HCT116 (cell line): ENCODE measurements at regions not wholly inside any gene's neighbourhood (a gene's known extent, or its start where the extent isn't known, plus 50 kb on each side); places are given as distances from the start of the nearest gene placed in this dataset.

Source experiments
- ATAC-seq: fragments of 200-7000 bp; cut with Tn5 transposase; 2 replicates; pipeline ENCODE4 v1.9.1; 2020; ENCODE audit warnings: mild to moderate bottlenecking, moderate library complexity
- BruUV-seq: library from RNA; stranded (reverse); fragments of 400-500 nt; replicated peaks from 2 replicates; lab custom pipeline; 2021; lab: Mats Ljungman, UMichigan
- CTCF ChIA-PET: fragments of 300-600 bp; sonication (Branson Sonifier 250); formaldehyde crosslinking; loops from one replicate; lab custom pipeline; 2021; ENCODE audit warnings: antibody characterized with exemption; lab: Charles Lee
- POLR2A ChIA-PET: fragments of 300-600, 350-600 bp; sonication (Branson Sonifier 250); formaldehyde crosslinking; loops from one replicate; lab custom pipeline; 2021; ENCODE audit warnings: antibody characterized with exemption; lab: Charles Lee
- RAD21 ChIA-PET, 2 experiments: fragments of 300-600 bp; sonication (Branson Sonifier 250); formaldehyde crosslinking; loops; one replicate each; lab custom pipeline; 2023; ENCODE audit warnings: low total read pairs in 2 of 2; ENCODE audit not compliant: uncharacterized antibody in 2 of 2, unreplicated experiment in 2 of 2, low non-redundant PET in 1 of 2; lab: Charles Lee
- DNase-seq: peaks from one replicate; pipeline ENCODE4 v3.0.0-alpha.2; 2010; ENCODE audit warnings: low read depth, low spot score
- H2AFZ ChIP-seq: fragments of 200-600 bp; shearing (Covaris generic), sonication (generic); 2 replicates; pipeline ENCODE4 v1.6.1; 2017; ENCODE audit warnings: low read depth, mixed run types, mixed read lengths, antibody characterized with exemption, low read length; ENCODE audit not compliant: poor library complexity, severe bottlenecking
- H3K27ac ChIP-seq: 2 replicates; pipeline ENCODE4 v1.5.1; 2012; ENCODE audit warnings: low read depth, low read length
- H3K27me3 ChIP-seq: fragments of 200-600 bp; sonication (generic); 2 replicates; pipeline ENCODE4 v1.6.1; 2016; ENCODE audit warnings: mixed run types, low read length, mixed read lengths; ENCODE audit not compliant: insufficient read depth
- H3K36me3 ChIP-seq, 2 experiments: fragments of 200-500 bp in 1 of 2; fragments of 200-600 bp in 1 of 2; sonication (Bioruptor generic) in 1 of 2; sonication (generic) in 1 of 2; 2 replicates each; pipeline versions ENCODE4 v1.5.1 to v1.6.1; 2014 to 2016; ENCODE audit warnings: low read length in 2 of 2, inconsistent platforms in 1 of 2, mixed read lengths in 1 of 2, mixed run types in 1 of 2; ENCODE audit not compliant: insufficient read depth in 2 of 2, control insufficient read depth in 1 of 2
- H3K4me1 ChIP-seq, 2 experiments: fragments of 200-600 bp in 1 of 2; sonication (generic) in 1 of 2; 2 replicates each; pipeline versions ENCODE4 v1.5.1 to v1.6.1; 2012 to 2017; ENCODE audit warnings: low read length in 2 of 2, inconsistent platforms in 1 of 2, mild to moderate bottlenecking in 1 of 2, mixed read lengths in 1 of 2, mixed run types in 1 of 2, moderate library complexity in 1 of 2; ENCODE audit not compliant: insufficient read depth in 2 of 2, control insufficient read depth in 1 of 2
- H3K4me2 ChIP-seq: fragments of 200-600 bp; sonication (generic); 2 replicates; pipeline ENCODE4 v1.6.1; 2017; ENCODE audit warnings: mixed run types, low read length, mixed read lengths
- H3K4me3 ChIP-seq, 2 experiments: fragments of 200-600 bp in 1 of 2; sonication (generic) in 1 of 2; replicated peaks in 1 of 2; 2 replicates each; pipeline ENCODE4 v1.5.1; 2011 to 2016; ENCODE audit warnings: low read length in 2 of 2, control low read depth in 1 of 2, low read depth in 1 of 2, mild to moderate bottlenecking in 1 of 2, mixed read lengths in 1 of 2, mixed run types in 1 of 2
- H3K79me2 ChIP-seq: fragments of 200-600 bp; sonication (generic); 2 replicates; pipeline ENCODE4 v1.6.1; 2017; ENCODE audit warnings: mild to moderate bottlenecking, mixed run types, low read length, moderate library complexity, mixed read lengths; ENCODE audit not compliant: insufficient read depth
- H3K9ac ChIP-seq: fragments of 200-600 bp; sonication (generic); 2 replicates; pipeline ENCODE4 v1.6.1; 2016; ENCODE audit warnings: low read length, mixed read lengths
- H3K9me2 ChIP-seq: fragments of 200-600 bp; sonication (generic), shearing (Covaris generic); 2 replicates; pipeline ENCODE4 v1.6.1; 2017; ENCODE audit warnings: mixed run types, mild to moderate bottlenecking, moderate library complexity; ENCODE audit not compliant: insufficient read depth
- H3K9me3 ChIP-seq, 2 experiments: fragments of 200-500 bp in 1 of 2; fragments of 200-600 bp in 1 of 2; sonication (Bioruptor generic) in 1 of 2; sonication (generic) in 1 of 2; 2 replicates each; pipeline ENCODE4 v1.6.1; 2014 to 2017; ENCODE audit warnings: low read length in 2 of 2, mixed read lengths in 2 of 2, inconsistent platforms in 1 of 2, low read depth in 1 of 2, mild to moderate bottlenecking in 1 of 2, mixed run types in 1 of 2, moderate library complexity in 1 of 2; ENCODE audit not compliant: control insufficient read depth in 1 of 2, insufficient read depth in 1 of 2
- H4K20me1 ChIP-seq: fragments of 200-600 bp; sonication (generic), shearing (Covaris generic); 2 replicates; pipeline ENCODE4 v1.6.1; 2017; ENCODE audit warnings: mixed run types, mild to moderate bottlenecking, moderate library complexity; ENCODE audit not compliant: insufficient read depth
- ATF3 ChIP-seq: IDR thresholded peaks from 2 replicates; pipeline ENCODE4 v1.6.1; 2012
- CBX3 ChIP-seq: IDR thresholded peaks from 2 replicates; pipeline ENCODE4 v1.6.1; 2012; ENCODE audit warnings: low read depth
- EZH2 ChIP-seq: fragments of 200-600 bp; sonication (generic); IDR thresholded peaks from 2 replicates; pipeline ENCODE4 v1.6.1; 2017; ENCODE audit warnings: antibody characterized with exemption, mixed run types
- EZH2phosphoT487 ChIP-seq: fragments of 200-600 bp; IDR thresholded peaks from 2 replicates; pipeline ENCODE4 v1.6.1; 2018; ENCODE audit warnings: antibody characterized with exemption, borderline replicate concordance
- FOSL1 ChIP-seq: IDR thresholded peaks from 2 replicates; pipeline ENCODE4 v1.6.1; 2012; ENCODE audit warnings: low read depth
- POLR2A ChIP-seq: IDR thresholded peaks from 2 replicates; pipeline ENCODE4 v1.7.0; 2011; ENCODE audit warnings: borderline replicate concordance; ENCODE audit not compliant: insufficient read depth, insufficient read length; ENCODE audit errors: extremely low read depth
- POLR2AphosphoS5 ChIP-seq: IDR thresholded peaks from 2 replicates; pipeline ENCODE4 v1.6.1; 2011; ENCODE audit warnings: mild to moderate bottlenecking, low read depth, low read length, moderate library complexity
- REST ChIP-seq: IDR thresholded peaks from 2 replicates; pipeline ENCODE4 v1.6.1; 2012; ENCODE audit warnings: low read depth
- SRF ChIP-seq: IDR thresholded peaks from 2 replicates; pipeline ENCODE4 v1.6.1; 2012; ENCODE audit warnings: low read depth
- YY1 ChIP-seq: IDR thresholded peaks from 2 replicates; pipeline ENCODE4 v1.6.1; 2011; ENCODE audit warnings: low read length, low read depth, moderate library complexity, mild to moderate bottlenecking; ENCODE audit not compliant: insufficient replicate concordance; ENCODE audit errors: extremely low read depth
- intact Hi-C: fragments of 100-400 bp; cut with micrococcal nuclease; formaldehyde crosslinking; loops from 2 replicates; pipeline ENCODE4 v1.10.0; 2022

GRCh38 chr5:3729631-3730030 lies 134.0 kb downstream of the IRX1 start:
- Histone ChIP-seq H3K27ac (no peak overlapping the region), H3K36me3 (no peaks in the 10 kb centered on the region), H3K27me3 (no peaks in the 10 kb centered on the region), H2AFZ (no peak overlapping the region), H3K9me2 (no peaks in the 10 kb centered on the region), H3K9ac (no peak overlapping the region), H4K20me1 (no peaks in the 10 kb centered on the region), H3K9me3 (peaks cover 4 to 28% of the 10 kb centered on the region in 2 experiments; a peak in 2 of 4 replicates), H3K4me1 (no peaks in the 10 kb centered on the region), H3K4me3 (no peak overlapping the region), H3K79me2 (no peaks in the 10 kb centered on the region), H3K4me2 (no peak overlapping the region)
- intact Hi-C loops = no loop called here
- BruUV-seq = no TSS peak
- TF ChIP-seq CBX3 (no peak), POLR2AphosphoS5 (no peak), ATF3 (no peak), YY1 (no peak), POLR2A (no peak), REST (no peak), FOSL1 (no peak), EZH2 (no peak), EZH2phosphoT487 (no peak), SRF (no peak)
- ChIA-PET CTCF (no interaction called here), RAD21 (no interaction called here), POLR2A (no interaction called here)
- no peak for ATAC-seq
- DNase-seq = no peak
